ENCODE measurements at regions not wholly inside any gene's neighbourhood (a gene's known extent, or its start where the extent isn't known, plus 50 kb on each side); places are given as distances from the start of the nearest gene placed in this dataset.
A peak's percentile ranks its signal among the peaks of the same experiment; 100 is the strongest.

DNA sequence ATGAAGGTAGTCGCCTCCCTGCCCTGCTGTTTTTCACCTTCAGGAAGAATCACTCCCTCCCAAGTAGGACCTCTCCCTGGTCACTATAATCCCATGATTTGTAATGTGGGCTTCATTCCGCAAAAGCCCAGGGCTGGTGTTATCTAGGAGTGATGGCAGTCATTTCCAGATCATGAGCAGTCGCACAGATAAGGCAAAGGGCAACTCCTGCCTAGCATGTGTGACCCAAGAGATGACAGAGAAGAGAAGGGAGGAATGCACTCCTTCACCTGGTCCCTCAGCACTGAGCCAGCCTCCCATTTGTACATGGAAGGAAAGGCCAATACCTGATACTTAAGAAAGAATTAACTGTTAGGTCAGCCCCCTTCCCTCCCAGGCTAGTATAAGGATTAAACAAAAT is 102.9 kb downstream of the RPL27A start:
- TF ChIP-seq, protein P1, sequence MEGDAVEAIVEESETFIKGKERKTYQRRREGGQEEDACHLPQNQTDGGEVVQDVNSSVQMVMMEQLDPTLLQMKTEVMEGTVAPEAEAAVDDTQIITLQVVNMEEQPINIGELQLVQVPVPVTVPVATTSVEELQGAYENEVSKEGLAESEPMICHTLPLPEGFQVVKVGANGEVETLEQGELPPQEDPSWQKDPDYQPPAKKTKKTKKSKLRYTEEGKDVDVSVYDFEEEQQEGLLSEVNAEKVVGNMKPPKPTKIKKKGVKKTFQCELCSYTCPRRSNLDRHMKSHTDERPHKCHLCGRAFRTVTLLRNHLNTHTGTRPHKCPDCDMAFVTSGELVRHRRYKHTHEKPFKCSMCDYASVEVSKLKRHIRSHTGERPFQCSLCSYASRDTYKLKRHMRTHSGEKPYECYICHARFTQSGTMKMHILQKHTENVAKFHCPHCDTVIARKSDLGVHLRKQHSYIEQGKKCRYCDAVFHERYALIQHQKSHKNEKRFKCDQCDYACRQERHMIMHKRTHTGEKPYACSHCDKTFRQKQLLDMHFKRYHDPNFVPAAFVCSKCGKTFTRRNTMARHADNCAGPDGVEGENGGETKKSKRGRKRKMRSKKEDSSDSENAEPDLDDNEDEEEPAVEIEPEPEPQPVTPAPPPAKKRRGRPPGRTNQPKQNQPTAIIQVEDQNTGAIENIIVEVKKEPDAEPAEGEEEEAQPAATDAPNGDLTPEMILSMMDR (conservative IDR thresholded peaks at IDR 0.05; ENCODE audit: low read depth): no peak
- H3K27ac ChIP-seq: no peak overlapping the region
- DNase-seq (ENCODE audit: low spot score): no peak
- ChIA-PET CTCF (no interaction called here), POLR2A (ENCODE audit: low non-redundant PET) (no interaction called here)

DNA sequence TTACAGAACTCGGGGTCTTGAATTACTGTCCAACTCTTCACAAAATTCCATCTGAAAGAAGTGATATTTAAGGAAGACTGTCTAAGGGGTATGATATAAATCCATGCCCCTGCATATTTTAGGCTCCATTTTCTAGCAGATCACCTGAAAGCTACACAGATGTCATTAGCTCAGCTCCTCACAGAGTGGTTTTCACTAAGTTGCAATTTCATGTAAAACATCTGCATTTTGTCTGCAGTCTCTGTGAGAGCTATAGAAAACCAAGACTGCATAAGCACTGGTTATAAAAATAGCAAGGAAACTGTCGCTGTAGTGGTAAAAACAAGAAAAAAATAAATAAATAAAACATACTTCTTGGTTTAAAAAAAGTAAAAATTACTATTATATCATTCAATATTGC is 103.4 kb downstream of the RPL27A start:
- TF ChIP-seq, protein P1 (conservative IDR thresholded peaks at IDR 0.05; ENCODE audit: low read depth): no peak
- POLR2A ChIA-PET (ENCODE audit: low non-redundant PET): no interaction called here
- no peak overlapping the region for H3K27ac ChIP-seq
- DNase-seq (ENCODE audit: low spot score): no peak
- CTCF ChIA-PET: interaction anchor here (0.7 kb wide), 1 partner anchor 279 kb away, joined by 3 read pairs; no protein-coding TSS in a partner anchor

DNA sequence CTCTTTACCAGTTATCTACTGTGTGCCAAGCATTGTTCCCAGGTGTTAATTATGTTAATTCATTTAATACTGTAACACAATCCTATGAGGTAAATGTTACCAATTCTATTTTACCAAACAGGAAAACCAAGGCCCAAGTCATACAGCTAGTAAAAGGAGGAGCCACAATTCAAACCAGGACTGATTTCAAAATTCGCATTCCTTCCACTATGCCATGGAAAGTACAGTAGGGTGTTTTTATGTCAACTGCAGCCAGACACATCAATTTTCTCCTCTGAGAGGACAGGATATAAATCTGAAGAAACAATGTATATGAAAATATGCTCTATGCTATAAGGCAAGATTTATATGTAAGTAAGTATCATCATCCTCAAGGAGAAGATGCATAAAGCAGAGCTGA is 104.3 kb downstream of the RPL27A start:
- POLR2A ChIA-PET (ENCODE audit: low non-redundant PET): no interaction called here
- peak overlapping the region; percentile 63 for H3K27ac ChIP-seq
- TF ChIP-seq, protein P1 (conservative IDR thresholded peaks at IDR 0.05; ENCODE audit: low read depth): no peak
- CTCF ChIA-PET: interaction anchor here (0.7 kb wide), 1 partner anchor 278 kb away, joined by 3 read pairs; no protein-coding TSS in a partner anchor
- no peak for DNase-seq (ENCODE audit: low spot score)

DNA sequence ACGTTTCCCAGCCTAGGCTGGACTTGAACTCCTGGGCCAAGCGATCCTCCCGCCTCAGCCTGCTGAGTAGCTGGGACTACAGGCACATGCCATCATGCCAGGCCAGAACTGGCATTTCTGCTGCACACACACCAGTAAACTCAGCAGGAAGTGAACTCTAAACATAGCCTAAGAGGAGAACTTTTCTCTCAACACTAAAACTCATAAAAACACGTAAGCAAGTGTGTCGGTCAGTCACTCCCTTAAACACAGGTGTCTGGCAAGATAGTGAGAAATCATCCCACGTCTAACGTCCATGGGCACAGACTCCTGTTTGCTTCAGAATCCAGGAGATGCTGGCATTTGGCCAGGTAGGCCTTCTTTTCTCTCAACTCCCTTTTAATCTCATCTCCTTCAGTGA is 104.8 kb downstream of the RPL27A start:
- peak overlapping the region; percentile 63 for H3K27ac ChIP-seq
- TF ChIP-seq, protein P1 (conservative IDR thresholded peaks at IDR 0.05; ENCODE audit: low read depth): no peak
- CTCF ChIA-PET: no interaction called here
- DNase-seq (ENCODE audit: low spot score): peak; percentile 14
- POLR2A ChIA-PET (ENCODE audit: low non-redundant PET): no interaction called here

DNA sequence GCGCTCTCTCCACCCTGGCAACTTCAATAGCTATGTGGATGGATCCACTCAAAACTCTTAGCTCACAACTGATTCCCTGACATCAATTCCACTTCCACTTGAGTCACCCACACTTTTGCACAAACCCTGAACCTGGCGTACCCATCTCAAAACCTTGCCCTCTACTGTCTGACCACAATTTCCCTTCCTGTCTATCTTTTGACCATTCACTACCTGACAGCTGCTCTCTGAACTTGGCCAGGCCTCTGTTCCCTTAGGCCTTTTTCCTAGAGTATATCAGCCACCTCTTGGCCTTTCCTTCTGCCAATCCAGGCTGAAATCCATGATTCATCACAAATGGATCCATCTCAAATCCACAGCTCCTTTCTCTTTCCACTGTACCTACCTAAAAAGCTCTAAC is 106.0 kb downstream of the RPL27A start:
- no peak for DNase-seq (ENCODE audit: low spot score)
- POLR2A ChIA-PET (ENCODE audit: low non-redundant PET): no interaction called here
- peak overlapping the region; percentile 49; the same call in 1 of the 2 replicates for H3K27ac ChIP-seq
- TF ChIP-seq, protein P1 (conservative IDR thresholded peaks at IDR 0.05; ENCODE audit: low read depth): no peak
- CTCF ChIA-PET: interaction anchor here (0.6 to 0.8 kb wide), 2 partner anchors 11 to 126 kb away, joined by 3 read pairs; no protein-coding TSS in a partner anchor

DNA sequence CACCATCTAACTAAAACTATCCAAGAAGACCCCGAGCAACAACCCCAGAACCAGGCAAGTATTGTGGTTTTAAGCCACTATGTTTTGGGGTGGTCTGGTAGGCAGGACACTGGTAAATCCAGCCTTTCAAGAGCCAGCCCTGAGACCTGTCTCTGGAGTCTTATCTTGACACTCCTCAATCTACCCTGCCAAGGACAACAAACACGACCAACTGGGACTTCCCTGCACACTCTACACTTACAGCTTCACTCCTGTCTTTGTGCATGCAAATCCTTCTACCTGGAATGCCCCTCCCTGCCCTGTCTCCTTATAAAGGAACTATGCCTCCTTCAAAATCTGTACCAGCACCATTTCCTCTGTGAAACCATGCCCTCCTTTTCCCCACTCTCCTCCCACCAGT is 107.3 kb downstream of the RPL27A start:
- TF ChIP-seq, protein P1 (conservative IDR thresholded peaks at IDR 0.05; ENCODE audit: low read depth): no peak
- ChIA-PET POLR2A (ENCODE audit: low non-redundant PET) (no interaction called here), CTCF (no interaction called here)
- no peak overlapping the region for H3K27ac ChIP-seq
- no peak for DNase-seq (ENCODE audit: low spot score)

DNA sequence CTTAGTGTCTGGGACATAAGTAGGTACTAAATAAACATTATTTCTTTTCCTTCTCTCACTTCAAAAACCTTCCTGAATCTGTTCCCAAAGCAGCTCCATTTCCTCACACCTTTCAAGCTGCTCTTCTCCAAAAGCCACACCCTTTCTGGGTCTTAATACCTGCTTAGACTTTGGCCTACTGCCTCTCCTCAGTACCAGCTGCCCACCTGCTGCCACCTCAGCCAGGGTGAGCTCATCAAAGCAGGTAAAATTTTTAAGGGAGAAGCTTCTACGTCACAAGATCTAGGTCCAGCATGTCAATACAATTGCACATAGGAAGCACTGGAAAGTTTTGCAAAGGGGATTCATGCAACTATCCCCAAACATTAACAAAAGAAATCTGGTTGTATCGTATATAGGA is 108.4 kb downstream of the RPL27A start:
- TF ChIP-seq, protein P1 (conservative IDR thresholded peaks at IDR 0.05; ENCODE audit: low read depth): no peak
- POLR2A ChIA-PET (ENCODE audit: low non-redundant PET): no interaction called here
- no peak for DNase-seq (ENCODE audit: low spot score)
- no peak overlapping the region for H3K27ac ChIP-seq
- CTCF ChIA-PET: no interaction called here

Data from RWPE1 (cell line).